H9 (cell line): ENCODE measurements at regions not wholly inside any gene's neighbourhood (a gene's known extent, or its start where the extent isn't known, plus 50 kb on each side); places are given as distances from the start of the nearest gene placed in this dataset.

Experiments
- DNase-seq: peaks from one replicate; pipeline ENCODE4 v3.0.0-alpha.2; 2017
- H2AFZ ChIP-seq: one replicate; pipeline ENCODE4 v1.6.1; 2013; ENCODE audit warnings: mild to moderate bottlenecking, low read length, control low read depth, moderate library complexity
- H2AK5ac ChIP-seq: 2 replicates; pipeline ENCODE4 v1.6.1; 2013; ENCODE audit warnings: low read length, control low read depth, mixed read lengths; ENCODE audit not compliant: insufficient read length
- H2BK120ac ChIP-seq: one replicate; pipeline ENCODE4 v1.6.1; 2013; ENCODE audit warnings: low read depth, mild to moderate bottlenecking, low read length, control low read depth, inconsistent platforms; ENCODE audit not compliant: poor library complexity, severe bottlenecking
- H2BK12ac ChIP-seq: 2 replicates; pipeline ENCODE4 v1.6.1; 2013; ENCODE audit warnings: low read length, control low read depth, mixed read lengths, low read depth; ENCODE audit not compliant: insufficient read length
- H2BK15ac ChIP-seq: 2 replicates; pipeline ENCODE4 v1.6.1; 2013; ENCODE audit warnings: low read depth, low read length, control low read depth
- H2BK20ac ChIP-seq: one replicate; pipeline ENCODE4 v1.6.1; 2013; ENCODE audit warnings: low read depth, mild to moderate bottlenecking, low read length, control low read depth, inconsistent platforms; ENCODE audit not compliant: poor library complexity, severe bottlenecking
- H2BK5ac ChIP-seq: 2 replicates; pipeline ENCODE4 v1.6.1; 2013; ENCODE audit warnings: low read length, control low read depth, mixed read lengths; ENCODE audit not compliant: insufficient read length
- H3K14ac ChIP-seq: 2 replicates; pipeline ENCODE4 v1.6.1; 2013; ENCODE audit warnings: low read length, control low read depth; ENCODE audit not compliant: insufficient read depth
- H3K18ac ChIP-seq: 2 replicates; pipeline ENCODE4 v1.6.1; 2013; ENCODE audit warnings: low read depth, mild to moderate bottlenecking, mixed read lengths, low read length, control low read depth; ENCODE audit not compliant: insufficient read length
- H3K23ac ChIP-seq: 2 replicates; pipeline ENCODE4 v1.6.1; 2013; ENCODE audit warnings: low read length, control low read depth, mixed read lengths, low read depth; ENCODE audit not compliant: insufficient read length
- H3K23me2 ChIP-seq: 2 replicates; pipeline ENCODE4 v1.6.1; 2013; ENCODE audit warnings: low read depth, mild to moderate bottlenecking, mixed read lengths, low read length, control low read depth; ENCODE audit not compliant: insufficient read length, poor library complexity, severe bottlenecking
- H3K27ac ChIP-seq: 2 replicates; pipeline ENCODE4 v1.5.1; 2013; ENCODE audit warnings: low read length, control low read depth, mixed read lengths, low read depth; ENCODE audit not compliant: insufficient read length
- H3K27me3 ChIP-seq: 2 replicates; pipeline ENCODE4 v1.6.1; 2013; ENCODE audit warnings: low read length, control low read depth, inconsistent platforms; ENCODE audit not compliant: insufficient read depth
- H3K4ac ChIP-seq: 2 replicates; pipeline ENCODE4 v1.6.1; 2013; ENCODE audit warnings: low read depth, mild to moderate bottlenecking, control low read depth, inconsistent platforms, low read length, moderate library complexity
- H3K4me1 ChIP-seq: 2 replicates; pipeline ENCODE4 v1.6.1; 2013; ENCODE audit warnings: low read length, control low read depth, inconsistent platforms; ENCODE audit not compliant: insufficient read depth
- H3K4me2 ChIP-seq: 2 replicates; pipeline ENCODE4 v1.6.1; 2013; ENCODE audit warnings: low read length, control low read depth, mixed read lengths; ENCODE audit not compliant: insufficient read length, insufficient read depth
- H3K56ac ChIP-seq: 2 replicates; pipeline ENCODE4 v1.6.1; 2013; ENCODE audit warnings: low read depth, mild to moderate bottlenecking, mixed read lengths, low read length, control low read depth; ENCODE audit not compliant: insufficient read length
- H3K79me1 ChIP-seq: 2 replicates; pipeline ENCODE4 v1.6.1; 2013; ENCODE audit warnings: low read depth, mild to moderate bottlenecking, moderate library complexity, low read length, control low read depth, inconsistent platforms; ENCODE audit not compliant: insufficient read depth, poor library complexity, severe bottlenecking
- H3K79me2 ChIP-seq: 2 replicates; pipeline ENCODE4 v1.6.1; 2013; ENCODE audit warnings: low read length, control low read depth, inconsistent platforms; ENCODE audit not compliant: insufficient read depth
- H3K9ac ChIP-seq: 2 replicates; pipeline ENCODE4 v1.6.1; 2013; ENCODE audit warnings: low read length, control low read depth, mixed read lengths; ENCODE audit not compliant: insufficient read length; ENCODE audit errors: extremely low read depth
- H3K9me3 ChIP-seq: one replicate; pipeline ENCODE4 v1.6.1; 2013; ENCODE audit warnings: low read depth, low read length, inconsistent platforms; ENCODE audit not compliant: control insufficient read depth
- H3T11ph ChIP-seq: one replicate; pipeline ENCODE4 v1.6.1; 2013; ENCODE audit warnings: mild to moderate bottlenecking, low read length, control low read depth, inconsistent platforms
- H4K20me1 ChIP-seq: one replicate; pipeline ENCODE4 v1.6.1; 2013; ENCODE audit not compliant: control insufficient read depth, insufficient read length, insufficient read depth
- H4K5ac ChIP-seq: 2 replicates; pipeline ENCODE4 v1.6.1; 2013; ENCODE audit warnings: low read depth, mild to moderate bottlenecking, mixed read lengths, low read length, control low read depth; ENCODE audit not compliant: insufficient read length
- H4K8ac ChIP-seq: replicated peaks from 2 replicates; pipeline ENCODE4 v1.6.1; 2013; ENCODE audit warnings: low read length, control low read depth, mixed read lengths, low read depth; ENCODE audit not compliant: insufficient read length
- H4K91ac ChIP-seq: 2 replicates; pipeline ENCODE4 v1.6.1; 2013; ENCODE audit warnings: low read depth, mild to moderate bottlenecking, moderate library complexity, mixed read lengths, low read length, control low read depth; ENCODE audit not compliant: insufficient read length
- H3K27ac Mint-ChIP-seq, 3 experiments: 2 replicates in 2 of 3; 3 replicates in 1 of 3; pipeline ENCODE4 v1.8.0; 2020 to 2021; ENCODE audit warnings: mixed read lengths in 3 of 3, mild to moderate bottlenecking in 1 of 3, moderate library complexity in 1 of 3
- H3K27me3 Mint-ChIP-seq: 2 replicates; pipeline ENCODE4 v1.8.0; 2021; ENCODE audit warnings: low read depth, mild to moderate bottlenecking, moderate library complexity, mixed read lengths
- H3K36me3 Mint-ChIP-seq, 3 experiments: 2 replicates in 2 of 3; 3 replicates in 1 of 3; pipeline ENCODE4 v1.8.0; 2020 to 2021; ENCODE audit warnings: low read depth in 3 of 3, mixed read lengths in 3 of 3; ENCODE audit not compliant: insufficient read depth in 1 of 3
- H3K4me1 Mint-ChIP-seq, 2 experiments: 2 replicates each; pipeline ENCODE4 v1.8.0; 2020; ENCODE audit warnings: mixed read lengths in 2 of 2
- H3K4me3 Mint-ChIP-seq, 2 experiments: 2 replicates in 1 of 2; 3 replicates in 1 of 2; pipeline ENCODE4 v1.8.0; 2020 to 2021; ENCODE audit warnings: mild to moderate bottlenecking in 2 of 2, mixed read lengths in 2 of 2, moderate library complexity in 1 of 2
- H3K9me3 Mint-ChIP-seq, 2 experiments: 2 replicates in 1 of 2; 3 replicates in 1 of 2; pipeline ENCODE4 v1.8.0; 2020; ENCODE audit warnings: mild to moderate bottlenecking in 2 of 2, mixed read lengths in 2 of 2, moderate library complexity in 1 of 2
- CTCF ChIP-seq: fragments of 200-600 bp; sonication (generic); conservative IDR thresholded peaks from 3 replicates; pipeline ENCODE4 v1.8.0; 2021; ENCODE audit warnings: antibody characterized with exemption, mild to moderate bottlenecking
- WGBS: extraction: QIAGEN DNeasy Blood & Tissue Kit; methylation state at CpG from one replicate; pipeline ENCODE4 v1.1.7; 2013; ENCODE audit warnings: missing lambda C conversion rate, low lambda C conversion rate, mixed read lengths; ENCODE audit not compliant: insufficient read length; ENCODE audit errors: extremely low coverage; 5-methylcytosine and 5-hydroxymethylcytosine counted together

DNA sequence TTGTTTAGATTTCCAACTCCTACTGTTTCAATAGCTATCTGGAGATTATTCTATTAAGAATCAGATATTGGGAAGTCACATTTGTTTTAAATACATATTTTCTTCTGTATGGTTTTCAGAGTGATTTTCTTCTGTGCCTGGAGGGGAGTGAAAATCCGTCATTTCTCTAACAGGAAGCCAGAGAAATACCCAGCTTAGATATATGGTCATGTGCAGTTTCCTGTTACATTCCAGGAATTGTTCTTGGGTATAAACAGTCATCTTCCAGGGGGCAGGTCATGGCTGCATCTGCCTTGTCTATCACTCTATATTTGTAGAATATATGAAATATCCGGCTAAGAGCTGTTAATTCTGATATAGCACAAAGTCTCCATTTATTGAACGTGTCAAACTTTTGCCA, 77.5 kb upstream of the MIR17HG start:
- H3K27me3 ChIP-seq, result no peaks in the 10 kb centered on the region
- WGBS, result no CpG with 5 or more reads among the region's 3 CpGs

More for the DNA sequence above, 77.5 kb upstream of the MIR17HG start:
- Histone ChIP-seq H3K4me1 (no peaks in the 10 kb centered on the region), H4K8ac (no peak overlapping the region), H2BK120ac (no peak overlapping the region), H2BK15ac (no peak overlapping the region), H3K9ac (no peak overlapping the region), H4K5ac (no peak overlapping the region), H2AK5ac (no peak overlapping the region), H3K4ac (no peak overlapping the region), H2BK12ac (no peak overlapping the region), H3K27ac (no peak overlapping the region), H4K20me1 (no peaks in the 10 kb centered on the region), H3K23me2 (no peaks in the 10 kb centered on the region), H3K23ac (no peak overlapping the region), H3K14ac (no peak overlapping the region), H2BK20ac (no peak overlapping the region), H2BK5ac (no peak overlapping the region), H3K79me1 (no peaks in the 10 kb centered on the region), H3K18ac (no peak overlapping the region), H3K56ac (no peak overlapping the region), H3K9me3 (no peaks in the 10 kb centered on the region), H3K79me2 (no peaks in the 10 kb centered on the region), H3T11ph (no peak overlapping the region), H3K4me2 (no peak overlapping the region), H4K91ac (no peak overlapping the region), H2AFZ (no peak overlapping the region)
- no peaks in the 10 kb centered on the region for H3K27me3 Mint-ChIP-seq
- H3K36me3 Mint-ChIP-seq, result peaks cover 0 to 9% (median 3%) of the 10 kb centered on the region in 3 experiments; a peak in 3 of 7 replicates
- no peak for TF ChIP-seq CTCF
- peaks cover 5 to 7% of the 10 kb centered on the region in 2 experiments; a peak in 4 of 5 replicates for H3K9me3 Mint-ChIP-seq
- no peaks in the 10 kb centered on the region for H3K4me1 Mint-ChIP-seq
- no peak overlapping the region for H3K4me3 Mint-ChIP-seq
- no peak overlapping the region for H3K27ac Mint-ChIP-seq
- DNase-seq, result no peak
